Activated naive CD8-positive, alpha-beta T cell treated with anti-CD3 and anti-CD28 coated beads, Interleukin-2, amount 50 U/mL, for 24 hours (primary cell): ENCODE measurements at regions not wholly inside any gene's neighbourhood (a gene's known extent, or its start where the extent isn't known, plus 50 kb on each side); places are given as distances from the start of the nearest gene placed in this dataset.

Experiments
- ATAC-seq: fragments of 150-1000 bp; cut with Tn5 transposase; one replicate; pipeline ENCODE4 v1.10.0; 2021
- DNase-seq: peaks from one replicate; pipeline ENCODE4 v3.0.0; 2021
- H3K27ac Mint-ChIP-seq: one replicate; pipeline ENCODE4 v1.8.0; 2021; ENCODE audit warnings: mild to moderate bottlenecking, mixed read lengths
- H3K27me3 Mint-ChIP-seq: one replicate; pipeline ENCODE4 v1.8.0; 2021; ENCODE audit warnings: mixed read lengths
- H3K36me3 Mint-ChIP-seq: one replicate; pipeline ENCODE4 v1.8.0; 2021; ENCODE audit warnings: low read depth, mixed read lengths
- H3K4me1 Mint-ChIP-seq: one replicate; pipeline ENCODE4 v1.8.0; 2021; ENCODE audit warnings: mixed read lengths
- H3K4me3 Mint-ChIP-seq: one replicate; pipeline ENCODE4 v1.8.0; 2021; ENCODE audit warnings: mild to moderate bottlenecking, moderate library complexity, mixed read lengths
- H3K9me3 Mint-ChIP-seq: one replicate; pipeline ENCODE4 v1.8.0; 2021; ENCODE audit warnings: mixed read lengths

DNA sequence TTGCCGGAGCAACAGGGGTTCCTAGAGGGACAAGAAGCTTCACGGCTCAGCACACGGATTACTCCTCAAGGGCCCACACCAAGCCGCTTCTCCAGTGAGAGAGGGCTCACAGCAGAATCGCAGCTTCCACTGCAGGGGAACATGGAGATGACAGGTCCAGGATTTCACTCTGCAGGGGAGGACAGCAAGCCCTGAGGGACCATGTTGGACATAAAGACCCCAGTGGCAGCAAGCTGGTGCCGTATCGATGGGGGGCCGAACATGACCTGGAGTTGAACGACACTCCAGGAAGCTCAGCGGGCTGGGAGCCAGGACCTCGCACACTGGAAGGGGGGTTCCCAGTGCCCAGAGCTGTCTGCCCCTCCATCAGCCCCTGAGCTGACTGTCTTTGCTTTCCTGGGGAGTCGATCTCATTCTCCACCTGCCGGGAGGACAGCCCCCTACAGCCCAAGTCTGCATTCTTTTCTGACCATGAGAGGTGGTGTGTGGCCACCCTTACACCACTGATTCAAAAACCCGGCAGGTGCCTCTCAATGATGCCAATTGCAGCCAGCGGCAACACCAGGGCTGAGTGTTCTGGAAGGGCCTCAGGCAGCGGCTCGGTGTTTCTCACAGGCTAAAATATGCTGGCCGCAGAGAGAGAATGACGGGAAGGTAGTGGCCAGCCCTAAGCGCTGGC is 194.5 kb upstream of the CDH4 start:
- H3K36me3 Mint-ChIP-seq = no peaks in the 10 kb centered on the region
- no peak for DNase-seq
- no peaks in the 10 kb centered on the region for H3K4me1 Mint-ChIP-seq
- H3K27me3 Mint-ChIP-seq = no peaks in the 10 kb centered on the region
- H3K4me3 Mint-ChIP-seq = no peak overlapping the region
- H3K9me3 Mint-ChIP-seq = no peaks in the 10 kb centered on the region
- ATAC-seq = no peak
- no peak overlapping the region for H3K27ac Mint-ChIP-seq

DNA sequence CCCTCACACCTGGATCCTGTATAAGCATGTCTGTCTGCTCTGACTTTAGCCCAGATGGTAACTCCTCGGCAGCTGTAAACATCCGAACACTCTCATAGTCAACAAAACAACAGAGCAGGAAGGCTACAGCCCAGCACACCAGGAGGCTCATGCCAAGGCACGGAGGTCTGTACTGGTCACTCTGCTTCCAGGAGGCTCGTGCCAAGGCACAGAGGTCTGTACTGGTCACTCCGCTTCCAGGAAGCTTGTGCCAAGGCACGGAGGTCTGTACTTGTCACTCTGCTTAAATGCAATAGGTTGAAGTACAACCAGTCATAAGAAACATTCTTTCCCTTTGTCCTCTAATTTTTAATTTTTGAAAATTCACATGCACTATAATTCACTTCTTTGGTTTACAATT is 190.1 kb upstream of the CDH4 start:
- Mint-ChIP-seq H3K27ac (no peak overlapping the region), H3K36me3 (no peaks in the 10 kb centered on the region), H3K4me3 (no peak overlapping the region), H3K9me3 (no peaks in the 10 kb centered on the region), H3K27me3 (no peaks in the 10 kb centered on the region), H3K4me1 (no peaks in the 10 kb centered on the region)
- ATAC-seq (no peak), DNase-seq (no peak)

DNA sequence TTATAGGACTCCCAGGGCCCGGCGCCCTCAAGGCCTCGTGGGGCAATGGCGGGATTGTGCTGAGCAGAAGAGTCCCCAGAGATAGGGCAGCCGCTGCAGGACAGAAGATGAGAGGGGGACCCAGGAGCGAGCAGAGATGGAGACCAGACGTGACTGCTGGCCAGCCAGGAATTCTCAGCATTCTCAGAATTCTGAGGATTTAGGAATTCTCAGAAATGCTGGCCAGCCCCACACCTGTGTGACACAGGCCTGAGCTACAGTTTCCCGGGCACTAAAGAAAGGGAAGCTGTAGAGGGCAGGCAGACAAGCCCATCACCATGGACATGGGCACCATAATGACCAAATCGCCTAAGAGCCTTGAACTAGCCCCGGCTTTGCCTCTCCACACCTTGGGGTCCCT is 186.2 kb upstream of the CDH4 start:
- no peak for DNase-seq

DNA sequence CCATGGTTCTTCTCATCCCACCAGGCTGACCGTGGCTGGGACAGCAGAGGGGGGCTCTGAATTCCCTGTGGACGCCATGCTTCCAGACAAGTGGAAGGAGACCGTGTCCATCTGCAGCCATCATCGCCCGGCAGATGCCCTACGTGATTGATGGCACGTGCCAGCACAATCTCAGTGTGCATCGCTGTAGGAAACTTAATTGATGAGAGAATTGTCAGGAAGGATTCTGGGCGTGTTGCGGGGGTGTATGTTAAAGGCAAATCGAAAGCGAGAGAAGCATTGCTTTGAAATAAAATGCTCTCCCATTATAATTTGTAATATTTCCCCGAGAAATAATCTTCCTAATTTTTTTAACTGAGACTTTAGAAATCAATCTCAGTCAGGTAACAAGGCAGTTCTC is 185.5 kb upstream of the CDH4 start:
- DNase-seq (no peak), ATAC-seq (no peak)
- Mint-ChIP-seq H3K36me3 (no peaks in the 10 kb centered on the region), H3K4me1 (no peaks in the 10 kb centered on the region), H3K27me3 (no peaks in the 10 kb centered on the region), H3K4me3 (no peak overlapping the region), H3K27ac (no peak overlapping the region), H3K9me3 (no peaks in the 10 kb centered on the region)

More for the DNA sequence above, 186.2 kb upstream of the CDH4 start:
- H3K4me1 Mint-ChIP-seq = no peaks in the 10 kb centered on the region
- no peak overlapping the region for H3K27ac Mint-ChIP-seq
- H3K9me3 Mint-ChIP-seq = no peaks in the 10 kb centered on the region
- no peaks in the 10 kb centered on the region for H3K36me3 Mint-ChIP-seq
- no peaks in the 10 kb centered on the region for H3K27me3 Mint-ChIP-seq
- H3K4me3 Mint-ChIP-seq = no peak overlapping the region
- no peak for ATAC-seq

DNA sequence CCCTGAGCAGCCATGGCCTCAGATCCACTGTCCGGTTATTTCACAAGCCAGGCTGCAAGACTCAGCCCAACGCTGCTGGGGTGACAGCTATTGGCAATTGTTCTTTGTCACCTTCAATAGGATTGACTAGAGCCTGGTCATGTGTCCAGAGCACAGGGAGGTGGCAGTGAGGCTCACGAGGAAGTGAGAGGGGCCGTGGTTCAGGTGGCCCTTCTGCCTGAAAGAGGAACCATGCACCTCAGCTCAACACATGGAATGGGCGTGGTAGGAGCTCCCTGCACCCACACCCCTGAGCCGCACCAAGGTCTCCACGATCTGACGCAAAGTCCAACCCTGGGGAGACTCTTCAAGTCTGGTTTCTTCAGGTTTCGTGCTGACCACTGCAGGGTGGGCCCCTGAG is 184.8 kb upstream of the CDH4 start:
- DNase-seq (no peak), ATAC-seq (no peak)
- H3K9me3 Mint-ChIP-seq = no peaks in the 10 kb centered on the region
- H3K4me3 Mint-ChIP-seq = no peak overlapping the region
- H3K27me3 Mint-ChIP-seq = no peaks in the 10 kb centered on the region
- H3K36me3 Mint-ChIP-seq = no peaks in the 10 kb centered on the region
- H3K4me1 Mint-ChIP-seq = no peaks in the 10 kb centered on the region
- no peak overlapping the region for H3K27ac Mint-ChIP-seq

DNA sequence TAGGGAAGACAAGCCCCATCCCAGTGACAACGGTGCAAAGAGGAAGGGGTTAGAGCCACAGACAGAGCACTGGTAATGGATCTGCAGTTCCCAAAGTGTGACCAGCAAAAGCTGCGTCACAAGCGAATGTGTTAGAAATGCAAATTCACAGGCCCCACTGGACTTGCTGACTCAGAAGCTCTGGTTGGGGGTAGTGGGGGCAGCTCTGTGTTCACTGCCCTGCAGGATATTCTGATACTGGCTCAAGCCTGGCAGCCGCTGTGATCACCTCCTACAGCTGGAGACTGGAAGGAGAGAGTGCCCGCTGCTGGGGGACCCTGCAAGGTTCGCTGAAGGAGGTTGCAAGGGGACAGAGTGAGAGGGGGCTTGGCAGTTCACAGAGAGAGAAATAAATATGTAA is 179.7 kb upstream of the CDH4 start:
- no peak for DNase-seq
- no peak for ATAC-seq
- no peaks in the 10 kb centered on the region for H3K4me1 Mint-ChIP-seq
- H3K27ac Mint-ChIP-seq = no peak overlapping the region
- H3K27me3 Mint-ChIP-seq = no peaks in the 10 kb centered on the region
- H3K4me3 Mint-ChIP-seq = no peak overlapping the region
- no peaks in the 10 kb centered on the region for H3K36me3 Mint-ChIP-seq
- no peaks in the 10 kb centered on the region for H3K9me3 Mint-ChIP-seq

DNA sequence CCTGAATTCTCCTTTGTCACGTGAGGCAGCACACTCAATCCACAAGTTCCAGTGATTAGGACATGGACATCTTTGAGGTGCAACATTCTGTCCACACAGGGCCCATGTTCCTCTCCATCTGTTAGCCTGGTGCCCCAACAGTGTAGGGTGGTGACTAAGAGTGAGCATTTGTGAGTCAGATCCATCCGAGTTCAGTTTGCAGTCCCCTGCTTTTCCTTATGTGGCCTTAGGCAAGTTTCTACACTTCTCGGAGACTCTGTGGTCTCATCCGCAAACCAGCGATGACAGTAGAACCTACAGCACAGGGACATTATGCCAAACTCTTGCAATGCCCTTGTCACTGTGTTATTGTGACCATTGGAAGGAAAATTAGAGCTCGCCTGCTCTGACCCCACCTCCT is 178.7 kb upstream of the CDH4 start:
- Mint-ChIP-seq H3K4me1 (no peaks in the 10 kb centered on the region), H3K27me3 (no peaks in the 10 kb centered on the region), H3K9me3 (no peaks in the 10 kb centered on the region), H3K27ac (no peak overlapping the region), H3K36me3 (no peaks in the 10 kb centered on the region), H3K4me3 (no peak overlapping the region)
- ATAC-seq = no peak
- DNase-seq = no peak

DNA sequence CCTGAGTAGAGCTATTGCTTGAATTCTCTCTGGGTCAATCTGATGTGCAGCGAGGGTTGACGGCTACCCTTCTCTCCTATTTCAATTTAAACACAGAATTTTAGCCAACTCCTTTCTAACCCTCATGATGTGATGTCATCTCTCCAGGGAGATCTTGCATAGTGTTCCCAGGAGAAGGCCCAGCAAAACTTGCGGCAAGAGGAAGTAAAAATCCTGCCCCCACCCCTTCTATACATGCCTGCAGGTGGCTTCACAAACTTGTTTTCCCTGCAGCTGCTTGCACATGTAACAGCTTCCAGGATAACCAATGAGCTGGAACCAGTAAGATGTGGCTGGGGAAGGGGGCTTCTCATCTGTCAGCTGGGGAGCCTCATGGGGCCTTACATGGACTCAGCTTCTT is 169.3 kb upstream of the CDH4 start:
- H3K4me3 Mint-ChIP-seq = no peak overlapping the region
- DNase-seq (no peak), ATAC-seq (no peak)
- H3K27me3 Mint-ChIP-seq = no peaks in the 10 kb centered on the region
- H3K27ac Mint-ChIP-seq = no peak overlapping the region
- H3K36me3 Mint-ChIP-seq = no peaks in the 10 kb centered on the region
- peaks cover 5% of the 10 kb centered on the region for H3K9me3 Mint-ChIP-seq
- H3K4me1 Mint-ChIP-seq = no peaks in the 10 kb centered on the region

DNA sequence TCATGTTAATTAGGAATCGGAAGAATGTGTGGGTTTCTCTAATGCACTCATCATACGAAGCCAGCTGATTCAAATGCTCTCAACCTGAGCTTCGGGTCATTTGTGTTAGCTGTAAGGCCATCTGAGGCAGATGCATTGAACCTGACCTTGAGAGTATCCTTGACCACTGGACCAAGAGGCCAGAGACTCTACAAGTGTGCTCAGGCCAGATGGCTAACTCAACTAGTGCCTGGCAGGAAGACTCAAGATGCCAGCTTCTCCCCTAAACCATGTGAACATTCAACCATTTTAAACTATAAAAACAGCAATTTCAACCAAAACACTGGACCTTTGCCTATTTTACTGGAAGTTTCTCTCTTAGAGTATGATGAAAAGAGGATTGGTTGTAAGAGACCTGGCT is 168.6 kb upstream of the CDH4 start:
- no peak overlapping the region for H3K4me3 Mint-ChIP-seq
- H3K36me3 Mint-ChIP-seq = no peaks in the 10 kb centered on the region
- ATAC-seq (no peak), DNase-seq (no peak)
- H3K27me3 Mint-ChIP-seq = no peaks in the 10 kb centered on the region
- no peaks in the 10 kb centered on the region for H3K4me1 Mint-ChIP-seq
- H3K9me3 Mint-ChIP-seq = peaks cover 5% of the 10 kb centered on the region
- H3K27ac Mint-ChIP-seq = no peak overlapping the region

DNA sequence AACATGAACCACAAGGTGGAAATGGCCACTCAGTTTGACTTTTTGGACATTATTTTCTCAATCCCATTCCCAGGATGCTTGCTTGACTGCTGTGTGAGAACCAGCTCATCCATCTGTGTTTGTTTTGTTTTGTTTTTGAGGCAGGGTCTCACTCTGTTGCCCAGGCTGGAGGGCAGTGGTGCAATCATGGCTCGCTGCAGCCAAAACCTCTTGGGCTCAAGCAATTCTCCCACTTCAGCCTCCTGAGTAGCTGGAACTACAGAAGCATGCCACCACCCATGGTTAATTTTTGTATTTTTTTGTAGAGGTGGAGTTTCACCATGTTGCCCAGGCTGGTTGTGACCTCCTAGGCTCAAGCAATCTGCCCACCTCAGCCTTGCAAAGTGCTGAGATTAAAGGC is 166.0 kb upstream of the CDH4 start:
- Mint-ChIP-seq H3K27me3 (no peaks in the 10 kb centered on the region), H3K36me3 (no peaks in the 10 kb centered on the region), H3K27ac (no peak overlapping the region), H3K9me3 (peaks cover 5% of the 10 kb centered on the region), H3K4me3 (no peak overlapping the region), H3K4me1 (no peaks in the 10 kb centered on the region)
- DNase-seq (no peak), ATAC-seq (no peak)

DNA sequence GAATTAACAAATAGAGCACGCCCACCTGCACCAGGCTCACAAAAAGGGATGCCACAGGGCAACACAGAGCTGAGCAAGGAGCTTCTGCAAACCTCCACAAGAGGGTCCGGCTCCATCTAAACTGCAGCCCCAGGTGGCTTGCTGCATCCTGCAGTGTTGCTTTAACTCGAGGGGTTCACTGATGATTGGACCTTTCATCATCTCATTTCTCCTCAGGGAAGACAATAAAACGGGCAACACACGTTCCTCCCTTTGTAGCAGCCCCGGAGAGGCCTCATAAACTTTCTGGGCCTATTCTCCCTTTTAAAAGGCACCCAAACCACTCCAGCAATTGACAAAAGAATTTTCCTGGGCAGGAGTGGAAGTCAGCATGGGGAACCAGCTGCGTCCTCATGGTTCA is 161.5 kb upstream of the CDH4 start:
- no peak overlapping the region for H3K27ac Mint-ChIP-seq
- no peaks in the 10 kb centered on the region for H3K4me1 Mint-ChIP-seq
- H3K9me3 Mint-ChIP-seq = peaks cover 22% of the 10 kb centered on the region
- H3K36me3 Mint-ChIP-seq = peaks cover 2% of the 10 kb centered on the region
- H3K4me3 Mint-ChIP-seq = no peak overlapping the region
- ATAC-seq = no peak
- no peak for DNase-seq
- H3K27me3 Mint-ChIP-seq = no peaks in the 10 kb centered on the region

DNA sequence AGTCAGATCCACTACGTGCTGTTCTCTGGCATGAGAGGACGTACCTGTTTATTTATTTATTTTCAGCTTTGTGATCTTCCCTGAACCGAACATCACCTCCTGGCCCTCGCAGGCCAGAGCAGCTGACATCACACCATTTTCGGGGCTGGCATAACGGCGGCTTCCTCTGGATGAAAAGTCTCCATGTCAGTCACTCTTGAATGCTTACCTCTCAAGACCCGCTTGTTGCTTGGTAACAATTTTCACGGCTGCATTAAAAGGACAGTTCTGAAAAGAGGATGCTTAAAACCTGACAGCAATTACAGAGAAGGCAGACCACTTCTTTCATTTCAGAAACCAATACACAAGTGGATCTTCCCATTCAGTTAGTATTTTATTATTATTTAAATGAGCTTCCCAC is 159.8 kb upstream of the CDH4 start:
- no peak for DNase-seq
- no peak for ATAC-seq
- Mint-ChIP-seq H3K36me3 (peaks cover 2% of the 10 kb centered on the region), H3K9me3 (peaks cover 26% of the 10 kb centered on the region), H3K27me3 (peaks cover 2% of the 10 kb centered on the region), H3K4me1 (no peaks in the 10 kb centered on the region), H3K27ac (no peak overlapping the region), H3K4me3 (no peak overlapping the region)

DNA sequence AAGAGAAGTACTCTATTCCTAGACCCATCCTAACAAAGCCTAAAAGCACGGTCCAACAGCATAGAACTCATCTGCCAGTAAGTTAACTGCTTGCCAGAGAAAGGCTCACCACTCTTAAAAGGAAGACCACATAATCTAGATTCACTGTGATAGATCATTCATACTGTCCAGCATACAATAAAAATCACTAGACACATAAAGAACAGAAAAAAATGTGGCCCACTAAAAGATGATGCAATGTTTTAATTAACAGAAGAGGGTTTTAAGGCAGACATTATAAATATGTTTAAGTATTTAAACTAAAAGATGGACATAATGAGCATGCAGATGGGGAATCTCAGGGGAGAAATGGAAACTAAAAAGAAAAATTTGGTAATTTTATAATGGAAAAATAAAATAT is 157.5 kb upstream of the CDH4 start:
- no peak overlapping the region for H3K4me3 Mint-ChIP-seq
- no peak for ATAC-seq
- H3K27me3 Mint-ChIP-seq = peaks cover 2% of the 10 kb centered on the region
- H3K27ac Mint-ChIP-seq = no peak overlapping the region
- DNase-seq = no peak
- H3K4me1 Mint-ChIP-seq = no peaks in the 10 kb centered on the region
- peaks cover 2% of the 10 kb centered on the region for H3K36me3 Mint-ChIP-seq
- H3K9me3 Mint-ChIP-seq = peaks cover 25% of the 10 kb centered on the region

DNA sequence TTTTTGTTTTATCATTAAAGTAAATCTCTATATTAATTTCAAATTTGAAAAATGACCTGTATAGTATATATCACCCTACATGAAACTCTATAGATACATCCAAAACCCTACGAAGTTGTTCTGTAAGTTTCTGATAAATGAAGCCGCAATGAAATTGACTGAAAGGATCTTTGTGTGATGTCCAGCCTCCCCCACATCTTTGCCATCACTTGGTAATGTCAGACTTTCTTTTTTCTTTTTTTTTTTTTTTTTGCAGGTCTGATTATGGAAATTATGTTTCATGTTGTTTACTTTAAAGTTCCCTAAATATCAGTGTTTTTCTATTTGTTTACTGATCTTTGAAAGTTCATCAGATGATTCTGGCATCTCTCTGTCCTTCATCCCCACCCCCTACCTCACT is 155.6 kb upstream of the CDH4 start:
- Mint-ChIP-seq H3K36me3 (peaks cover 2% of the 10 kb centered on the region), H3K4me3 (no peak overlapping the region), H3K9me3 (peaks cover 25% of the 10 kb centered on the region), H3K4me1 (no peaks in the 10 kb centered on the region), H3K27me3 (peaks cover 2% of the 10 kb centered on the region), H3K27ac (no peak overlapping the region)
- no peak for DNase-seq
- ATAC-seq = no peak

DNA sequence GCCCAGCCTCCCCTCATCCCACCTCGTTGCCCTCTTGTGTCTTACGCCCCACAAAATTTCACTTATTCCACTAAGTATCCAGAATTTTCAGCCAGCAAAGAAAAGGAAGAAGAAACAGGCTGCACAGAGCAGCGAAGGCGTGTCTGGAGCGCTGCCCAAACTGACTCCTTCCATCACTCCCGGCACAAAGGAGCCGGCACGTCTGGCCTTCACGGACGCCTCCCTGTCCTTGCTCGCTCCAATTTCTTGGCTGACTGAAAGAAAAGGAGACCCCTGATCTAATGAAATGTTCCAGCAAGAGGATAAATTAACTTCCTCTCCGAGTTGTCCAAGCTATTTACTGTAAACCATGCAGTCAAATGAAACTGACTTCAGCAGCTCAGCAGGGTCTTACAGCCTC is 152.3 kb upstream of the CDH4 start:
- H3K4me3 Mint-ChIP-seq = no peak overlapping the region
- ATAC-seq = no peak
- peaks cover 12% of the 10 kb centered on the region for H3K9me3 Mint-ChIP-seq
- no peaks in the 10 kb centered on the region for H3K4me1 Mint-ChIP-seq
- no peak for DNase-seq
- peaks cover 2% of the 10 kb centered on the region for H3K27me3 Mint-ChIP-seq
- H3K36me3 Mint-ChIP-seq = no peaks in the 10 kb centered on the region
- no peak overlapping the region for H3K27ac Mint-ChIP-seq

DNA sequence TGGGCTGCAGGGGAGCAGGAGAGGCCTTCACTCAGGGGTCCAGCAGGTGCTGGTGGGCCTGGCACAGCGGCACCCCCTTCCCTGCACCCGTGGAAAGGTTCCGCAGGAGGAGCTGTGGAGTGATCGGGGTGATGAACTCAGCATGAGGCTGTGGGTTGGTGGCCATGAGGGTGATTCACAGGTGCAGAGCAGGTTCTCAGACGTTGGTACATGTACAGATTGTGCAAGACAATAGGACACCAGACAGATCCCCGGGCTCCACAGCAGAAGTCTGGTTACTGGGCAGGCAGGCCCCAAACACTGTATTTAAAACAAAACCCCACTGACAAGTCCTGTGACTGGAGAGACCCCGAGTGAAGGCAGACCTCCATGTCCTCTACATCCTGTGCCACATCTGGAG is 151.6 kb upstream of the CDH4 start:
- Mint-ChIP-seq H3K27me3 (peaks cover 2% of the 10 kb centered on the region), H3K36me3 (no peaks in the 10 kb centered on the region), H3K27ac (no peak overlapping the region), H3K4me1 (no peaks in the 10 kb centered on the region), H3K9me3 (peaks cover 8% of the 10 kb centered on the region), H3K4me3 (no peak overlapping the region)
- no peak for DNase-seq
- no peak for ATAC-seq
